ENCODE measurements at regions not wholly inside any gene's neighbourhood (a gene's known extent, or its start where the extent isn't known, plus 50 kb on each side); places are given as distances from the start of the nearest gene placed in this dataset.

DNA sequence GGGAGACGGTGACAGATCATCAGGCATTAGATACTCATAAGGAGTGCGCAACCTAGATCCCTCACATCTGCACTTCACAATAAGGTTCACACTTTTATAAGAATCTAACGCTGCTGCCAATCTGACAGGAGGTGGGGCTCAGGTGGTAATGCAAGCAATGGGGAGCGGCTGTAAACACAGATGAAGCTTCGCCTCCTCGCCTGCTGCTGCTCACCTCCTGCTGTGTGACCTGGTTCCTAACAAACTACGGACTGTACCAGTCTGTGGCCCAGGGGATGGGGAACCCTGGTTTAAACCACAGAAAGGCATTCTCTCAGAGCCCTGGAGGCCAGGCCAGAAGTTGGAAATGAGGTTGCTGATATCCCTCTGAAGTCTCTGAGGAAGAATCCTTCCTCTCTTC lies 323.6 kb downstream of the DRD1 start:
- no peak for TF ChIP-seq CTCF (IDR thresholded peaks at IDR 0.05; ENCODE audit: extremely low read depth, missing control alignments)
- no peak for DNase-seq (ENCODE audit: low spot score)

GRCh38 chr5:175118700-175119309 lies 325.2 kb downstream of the DRD1 start:
- no peak for TF ChIP-seq CTCF (IDR thresholded peaks at IDR 0.05; ENCODE audit: extremely low read depth, missing control alignments)
- no peak for DNase-seq (ENCODE audit: low spot score)

- no peak for TF ChIP-seq CTCF (IDR thresholded peaks at IDR 0.05; ENCODE audit: extremely low read depth, missing control alignments)
These were observed 327.4 kb downstream of the DRD1 start for GRCh38 chr5:175116466-175117048.

DNA sequence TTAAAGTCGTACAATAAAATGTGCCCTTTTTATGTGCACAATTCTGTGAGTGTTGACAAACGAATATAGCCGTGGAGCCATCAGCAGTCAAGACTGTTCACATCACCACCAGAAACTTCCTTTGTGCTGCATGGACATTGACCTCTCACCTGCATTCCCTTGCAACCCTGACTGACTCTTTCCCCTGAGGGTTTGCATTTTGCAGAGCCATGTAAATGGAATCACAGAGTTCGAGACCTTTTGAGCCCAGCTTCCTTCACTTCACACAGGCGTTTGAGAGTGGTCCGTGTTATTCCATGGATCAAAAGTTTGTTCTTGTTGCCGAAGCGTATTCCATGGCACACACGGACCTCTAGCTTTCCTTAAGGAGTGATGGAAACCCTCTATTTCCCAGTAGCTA lies 328.2 kb downstream of the DRD1 start:
- DNase-seq (ENCODE audit: low spot score) = no peak
- no peak for TF ChIP-seq CTCF (IDR thresholded peaks at IDR 0.05; ENCODE audit: extremely low read depth, missing control alignments)

More at GRCh38 chr5:175116466-175117048, 327.4 kb downstream of the DRD1 start:
- DNase-seq (ENCODE audit: low spot score) = no peak

- no peak for TF ChIP-seq CTCF (IDR thresholded peaks at IDR 0.05; ENCODE audit: extremely low read depth, missing control alignments)
- DNase-seq (ENCODE audit: low spot score) = no peak
These were observed 330.0 kb downstream of the DRD1 start for GRCh38 chr5:175113947-175114346.

DNA sequence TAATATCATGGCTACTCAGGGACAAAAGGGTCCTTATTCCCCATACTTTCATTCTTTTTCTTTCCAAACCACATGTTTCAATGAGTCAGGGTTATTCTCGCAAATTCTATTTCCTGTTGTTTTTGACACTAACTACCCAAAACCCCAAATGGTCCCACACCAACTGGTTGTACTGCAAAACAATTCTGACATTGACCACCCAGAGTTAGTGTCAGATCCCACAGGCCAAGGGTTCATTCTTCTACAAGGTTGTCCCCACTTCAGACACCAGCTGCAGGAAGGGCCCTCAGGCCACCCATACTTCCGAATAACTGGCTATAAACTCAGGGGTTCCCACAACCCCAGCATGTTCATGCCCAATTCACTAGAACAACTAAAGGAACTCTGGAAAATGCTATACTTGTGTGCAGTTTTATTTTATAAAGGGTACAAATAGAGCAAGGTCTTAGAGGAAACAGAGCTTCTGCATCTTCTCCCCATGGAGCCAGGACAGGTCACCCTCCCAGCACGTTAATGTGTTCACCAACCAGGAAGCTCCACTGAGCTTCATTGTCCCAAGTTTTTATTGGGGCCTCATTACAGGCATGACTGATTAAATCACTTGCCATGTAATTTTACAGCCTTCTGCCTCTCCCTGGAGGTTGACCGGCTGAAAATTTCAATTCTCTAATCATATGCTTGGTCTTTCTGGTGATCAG lies 334.8 kb downstream of the DRD1 start:
- no peak for DNase-seq (ENCODE audit: low spot score)
- TF ChIP-seq CTCF (IDR thresholded peaks at IDR 0.05; ENCODE audit: extremely low read depth, missing control alignments) = no peak

DNA sequence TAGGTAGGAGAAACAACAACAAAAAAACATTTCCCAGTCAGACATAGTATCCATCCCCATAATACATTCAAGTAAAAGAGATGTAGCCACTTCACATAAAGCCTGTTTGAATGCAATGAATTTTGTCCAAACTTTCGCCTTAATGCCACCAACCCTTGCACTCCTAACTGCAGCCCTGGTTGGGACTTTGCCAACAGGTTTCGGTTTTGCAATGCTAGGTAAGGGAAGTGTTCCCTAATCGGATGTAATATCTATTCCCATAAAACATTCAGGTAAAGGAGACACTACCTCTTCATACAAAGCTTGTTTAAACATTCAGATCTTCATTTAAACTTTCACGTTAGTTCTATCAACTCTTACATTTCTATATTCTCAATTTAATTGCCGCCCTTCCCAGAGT lies 336.1 kb downstream of the DRD1 start:
- no peak for DNase-seq (ENCODE audit: low spot score)
- TF ChIP-seq CTCF (IDR thresholded peaks at IDR 0.05; ENCODE audit: extremely low read depth, missing control alignments) = no peak

Data from GM20000 (cell line).